ENCODE measurements at regions not wholly inside any gene's neighbourhood (a gene's known extent, or its start where the extent isn't known, plus 50 kb on each side); places are given as distances from the start of the nearest gene placed in this dataset.
"Not testable (repeated sequence)": the region's sequence is repeated elsewhere in the genome, so short reads cannot be mapped to it uniquely, and the experiment has no call there.

DNA sequence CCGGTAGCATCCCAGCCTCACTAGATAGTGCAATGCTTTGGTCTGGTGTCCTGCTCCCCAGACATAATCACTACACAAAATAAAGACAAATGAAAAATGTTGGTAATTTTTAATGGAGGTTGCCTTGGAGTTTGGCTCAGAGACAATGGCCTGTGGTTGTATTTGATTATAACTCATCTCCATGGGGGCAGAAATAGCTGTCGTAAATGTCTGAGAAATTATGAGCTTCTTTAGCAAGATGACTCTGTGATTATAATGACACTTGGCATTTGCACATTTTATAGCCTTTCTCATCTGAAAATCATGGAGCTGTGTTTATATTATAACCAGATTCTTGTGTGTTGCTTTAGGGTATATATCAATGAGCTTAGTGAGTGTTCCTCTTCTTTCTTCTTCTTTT, 1779.7 kb upstream of the CELF4 start:
- no peak overlapping the region for H3K4me3 Mint-ChIP-seq
- no peaks in the 10 kb centered on the region for H3K27me3 Mint-ChIP-seq
- H3K36me3 Mint-ChIP-seq (ENCODE audit: insufficient read depth), result no peaks in the 10 kb centered on the region
- no peak for ATAC-seq (replicated peaks)
- DNase-seq, result no peak
- no peaks in the 10 kb centered on the region for H3K4me1 Mint-ChIP-seq (ENCODE audit: low read depth in 2 of 2)
- peaks cover 12 to 17% of the 10 kb centered on the region in 2 donors for H3K9me3 Mint-ChIP-seq
- H3K27ac Mint-ChIP-seq, result no peak overlapping the region

DNA sequence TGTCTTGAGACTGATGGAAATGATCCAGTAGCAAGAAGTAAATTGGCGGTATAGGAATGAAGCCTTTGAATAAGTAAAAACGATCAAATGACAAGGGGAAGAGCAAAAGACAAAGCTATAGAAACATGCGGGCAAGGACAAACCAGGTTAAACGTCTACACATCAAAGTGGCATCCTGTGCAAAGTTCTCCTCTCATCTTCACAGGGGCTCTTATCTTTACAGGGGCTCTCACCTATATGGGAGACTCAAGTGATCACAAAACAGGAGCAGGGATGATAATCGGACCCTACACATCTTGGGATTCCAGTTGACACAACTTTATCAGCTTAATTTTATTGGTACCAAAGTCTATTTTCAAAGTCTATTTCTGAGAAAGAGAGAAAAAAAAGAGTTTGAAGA, 1778.9 kb upstream of the CELF4 start:
- H3K27me3 Mint-ChIP-seq, result no peaks in the 10 kb centered on the region
- ATAC-seq (replicated peaks), result no peak

DNA sequence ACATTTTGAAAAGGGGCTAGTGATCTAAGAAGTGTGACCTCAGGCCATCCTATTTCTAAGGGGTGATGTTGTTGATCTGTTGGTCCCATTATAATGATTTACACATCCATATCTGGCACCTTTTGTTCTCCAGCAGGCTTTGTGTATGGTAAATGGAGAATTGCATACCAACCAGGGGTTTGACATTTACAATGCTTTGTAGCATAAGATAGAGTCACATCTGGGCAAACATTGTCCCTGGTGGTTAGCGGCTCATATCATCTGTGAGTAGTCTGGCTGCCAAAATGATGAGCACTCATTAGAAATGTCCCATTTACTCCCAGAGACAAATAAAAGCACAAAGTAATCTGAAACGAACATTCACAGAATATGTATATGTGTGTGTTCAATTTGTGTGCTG, 1775.5 kb upstream of the CELF4 start:
- H3K9me3 Mint-ChIP-seq, result peaks cover 14 to 22% of the 10 kb centered on the region in 2 donors
- H3K4me3 Mint-ChIP-seq, result no peak overlapping the region
- ATAC-seq (replicated peaks) (no peak), DNase-seq (no peak)
- H3K4me1 Mint-ChIP-seq (ENCODE audit: low read depth in 2 of 2), result no peaks in the 10 kb centered on the region
- H3K27me3 Mint-ChIP-seq, result no peaks in the 10 kb centered on the region
- no peaks in the 10 kb centered on the region for H3K36me3 Mint-ChIP-seq (ENCODE audit: insufficient read depth)
- H3K27ac Mint-ChIP-seq, result no peak overlapping the region

More for the DNA sequence above, 1778.9 kb upstream of the CELF4 start:
- peaks cover 11 to 19% of the 10 kb centered on the region in 2 donors for H3K9me3 Mint-ChIP-seq
- H3K4me3 Mint-ChIP-seq, result no peak overlapping the region
- H3K36me3 Mint-ChIP-seq (ENCODE audit: insufficient read depth), result no peaks in the 10 kb centered on the region
- no peaks in the 10 kb centered on the region for H3K4me1 Mint-ChIP-seq (ENCODE audit: low read depth in 2 of 2)
- no peak overlapping the region for H3K27ac Mint-ChIP-seq
- no peak for DNase-seq

DNA sequence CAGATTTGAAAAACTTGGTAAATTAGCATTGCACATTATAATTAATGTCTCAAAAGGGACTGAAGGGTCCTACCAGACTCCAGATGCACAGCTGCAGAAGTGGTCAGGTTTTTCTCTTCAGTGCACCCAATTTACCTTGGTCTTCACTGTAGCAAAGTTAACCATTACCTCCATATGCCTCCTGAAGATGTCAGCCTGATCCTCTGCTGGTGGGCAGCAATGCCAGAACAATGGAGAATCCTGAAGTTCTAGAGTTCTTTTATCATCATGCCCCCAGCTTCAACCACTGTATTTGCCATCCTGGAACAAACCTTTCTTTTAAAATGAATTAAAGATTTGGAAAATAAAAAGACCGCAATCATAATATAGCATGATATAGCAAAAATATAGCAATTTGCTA, 1774.8 kb upstream of the CELF4 start:
- Mint-ChIP-seq H3K4me1 (ENCODE audit: low read depth in 2 of 2) (no peaks in the 10 kb centered on the region), H3K9me3 (peaks cover 17 to 27% of the 10 kb centered on the region in 2 donors), H3K36me3 (ENCODE audit: insufficient read depth) (no peaks in the 10 kb centered on the region), H3K27me3 (no peaks in the 10 kb centered on the region), H3K4me3 (no peak overlapping the region), H3K27ac (no peak overlapping the region)
- no peak for DNase-seq
- ATAC-seq (replicated peaks), result no peak

DNA sequence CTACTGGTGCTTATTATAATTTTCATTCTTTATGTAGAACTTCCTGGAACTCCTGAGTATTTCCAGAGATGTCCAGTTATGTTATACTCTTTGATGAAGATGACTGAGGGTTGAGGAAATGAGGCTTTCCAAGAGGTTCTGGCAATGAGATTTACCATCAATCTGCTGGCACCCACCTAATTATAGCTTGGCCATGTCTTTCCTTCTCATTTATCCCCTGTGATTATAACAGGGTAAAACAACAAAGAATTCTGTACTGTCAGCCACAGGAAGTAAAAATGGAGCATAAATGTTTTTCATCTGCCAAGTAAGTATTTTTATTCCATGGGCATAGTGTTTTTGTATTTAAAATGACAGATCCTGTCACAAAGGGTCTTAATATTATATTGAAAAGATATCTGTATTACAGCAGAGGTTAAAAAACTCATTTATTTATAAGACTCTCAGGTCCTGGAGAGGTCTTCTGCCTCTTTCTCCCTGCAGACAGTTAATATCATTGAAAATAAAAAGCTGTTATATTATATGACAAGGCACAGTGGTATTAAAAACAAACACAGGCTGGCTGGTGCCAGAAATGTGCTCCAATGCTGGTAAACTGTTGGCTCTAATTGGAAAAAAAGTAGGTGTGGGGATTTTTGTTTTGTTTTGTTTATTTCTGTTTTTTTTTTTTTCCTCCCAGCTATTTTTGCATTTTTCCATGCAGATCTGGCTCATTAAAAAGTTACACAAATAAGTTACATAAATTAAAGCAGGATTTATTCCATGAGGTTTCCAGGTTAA, 1764.1 kb upstream of the CELF4 start:
- peaks cover 0 to 4% of the 10 kb centered on the region in 2 donors for H3K9me3 Mint-ChIP-seq
- H3K27me3 Mint-ChIP-seq, result no peaks in the 10 kb centered on the region
- no peaks in the 10 kb centered on the region for H3K4me1 Mint-ChIP-seq (ENCODE audit: low read depth in 2 of 2)
- DNase-seq (no peak), ATAC-seq (replicated peaks) (no peak)
- H3K36me3 Mint-ChIP-seq (ENCODE audit: insufficient read depth), result no peaks in the 10 kb centered on the region
- H3K4me3 Mint-ChIP-seq, result no peak overlapping the region
- H3K27ac Mint-ChIP-seq, result no peak overlapping the region

DNA sequence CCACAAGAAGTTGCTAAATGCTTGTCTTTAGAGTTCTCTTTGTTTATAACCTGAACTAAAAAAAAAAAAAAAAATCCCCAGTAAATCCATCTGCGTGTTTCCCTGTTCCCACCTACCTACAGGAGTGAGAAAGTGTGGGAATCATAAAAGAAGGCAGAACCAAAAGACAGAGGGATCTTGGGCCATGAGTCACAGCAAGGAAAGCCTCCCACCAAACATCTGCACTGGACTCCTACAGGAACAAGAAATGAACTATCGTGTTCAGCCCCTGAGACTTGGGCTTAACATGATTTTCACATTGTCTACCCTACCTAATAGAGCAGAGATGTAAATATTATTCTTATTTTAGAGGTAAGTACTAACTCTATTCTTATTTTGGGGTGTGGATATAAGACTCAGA, 1761.2 kb upstream of the CELF4 start:
- Mint-ChIP-seq H3K4me1 (ENCODE audit: low read depth in 2 of 2) (no peaks in the 10 kb centered on the region), H3K4me3 (no peak overlapping the region), H3K27ac (no peak overlapping the region), H3K27me3 (no peaks in the 10 kb centered on the region), H3K36me3 (ENCODE audit: insufficient read depth) (no peaks in the 10 kb centered on the region), H3K9me3 (peaks cover 0 to 7% of the 10 kb centered on the region in 2 donors)
- DNase-seq, result no peak
- no peak for ATAC-seq (replicated peaks)

DNA sequence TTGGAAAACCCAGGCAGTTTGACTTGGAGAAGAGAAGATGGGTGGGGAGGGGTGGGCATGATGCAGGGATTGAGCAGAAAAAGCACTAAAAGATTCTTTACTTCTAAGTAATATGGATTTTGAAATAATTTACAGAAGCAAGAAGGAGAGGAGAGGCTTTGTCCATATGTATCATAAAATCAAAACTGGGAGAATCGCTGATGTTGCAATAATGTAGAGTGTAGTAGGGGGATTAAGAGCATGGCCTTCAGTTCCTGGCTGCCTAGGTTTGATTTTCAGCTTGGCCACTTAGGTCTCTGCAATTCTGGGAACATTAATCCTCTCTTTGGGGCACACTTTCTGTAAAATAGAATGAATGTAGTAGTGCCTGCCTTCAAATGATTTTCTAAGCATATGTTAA, 1760.4 kb upstream of the CELF4 start:
- Mint-ChIP-seq H3K27me3 (no peaks in the 10 kb centered on the region), H3K4me3 (no peak overlapping the region), H3K27ac (no peak overlapping the region), H3K36me3 (ENCODE audit: insufficient read depth) (no peaks in the 10 kb centered on the region), H3K4me1 (ENCODE audit: low read depth in 2 of 2) (no peaks in the 10 kb centered on the region), H3K9me3 (peaks cover 0 to 7% of the 10 kb centered on the region in 2 donors)
- ATAC-seq (replicated peaks) (no peak), DNase-seq (no peak)

DNA sequence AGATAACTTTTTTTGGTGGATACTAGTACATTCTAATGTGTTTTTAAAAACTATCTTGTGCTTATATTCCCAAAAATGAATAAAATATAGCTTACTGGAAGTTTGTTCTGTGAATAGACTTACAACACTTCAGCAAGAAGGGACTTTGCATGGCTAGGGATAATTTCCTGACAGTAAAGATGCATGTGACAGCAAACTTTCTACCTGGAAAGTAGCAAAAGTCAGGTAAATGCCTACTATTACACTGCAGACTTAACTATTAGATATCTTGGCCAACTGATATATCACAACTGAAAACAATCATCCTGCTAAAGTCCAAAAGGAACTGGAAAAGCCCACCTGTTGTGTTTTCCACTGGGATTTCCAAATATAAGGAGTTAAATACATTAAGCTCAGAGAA, 1753.5 kb upstream of the CELF4 start:
- Mint-ChIP-seq H3K4me1 (ENCODE audit: low read depth in 2 of 2) (no peaks in the 10 kb centered on the region), H3K27ac (no peak overlapping the region), H3K27me3 (no peaks in the 10 kb centered on the region), H3K4me3 (no peak overlapping the region), H3K36me3 (ENCODE audit: insufficient read depth) (no peaks in the 10 kb centered on the region), H3K9me3 (peaks cover 4 to 15% of the 10 kb centered on the region in 2 donors)
- DNase-seq (no peak), ATAC-seq (replicated peaks) (no peak)

DNA sequence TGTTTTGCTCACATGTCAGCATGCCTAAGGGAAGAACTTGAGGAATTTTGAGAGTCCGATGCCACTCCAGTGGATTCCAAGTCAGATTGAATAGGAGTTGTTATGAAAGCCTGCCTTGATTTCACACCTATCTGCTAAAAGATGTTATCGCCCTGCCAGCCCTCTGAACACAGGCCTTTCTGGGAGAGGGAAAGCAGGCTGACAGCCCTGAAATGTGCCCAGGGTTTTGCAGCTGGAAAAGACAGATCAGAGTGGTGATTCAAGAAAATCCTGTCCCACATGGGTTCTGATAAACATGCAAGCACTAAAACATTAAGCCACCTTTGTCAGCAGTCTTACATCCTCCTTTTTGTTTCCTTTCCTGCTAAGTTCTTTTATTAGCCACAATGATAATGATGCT, 1752.9 kb upstream of the CELF4 start:
- H3K9me3 Mint-ChIP-seq, result peaks cover 11 to 14% of the 10 kb centered on the region in 2 donors
- no peaks in the 10 kb centered on the region for H3K27me3 Mint-ChIP-seq
- no peaks in the 10 kb centered on the region for H3K36me3 Mint-ChIP-seq (ENCODE audit: insufficient read depth)
- no peak overlapping the region for H3K4me3 Mint-ChIP-seq
- H3K27ac Mint-ChIP-seq, result no peak overlapping the region
- DNase-seq (no peak), ATAC-seq (replicated peaks) (no peak)
- no peaks in the 10 kb centered on the region for H3K4me1 Mint-ChIP-seq (ENCODE audit: low read depth in 2 of 2)

DNA sequence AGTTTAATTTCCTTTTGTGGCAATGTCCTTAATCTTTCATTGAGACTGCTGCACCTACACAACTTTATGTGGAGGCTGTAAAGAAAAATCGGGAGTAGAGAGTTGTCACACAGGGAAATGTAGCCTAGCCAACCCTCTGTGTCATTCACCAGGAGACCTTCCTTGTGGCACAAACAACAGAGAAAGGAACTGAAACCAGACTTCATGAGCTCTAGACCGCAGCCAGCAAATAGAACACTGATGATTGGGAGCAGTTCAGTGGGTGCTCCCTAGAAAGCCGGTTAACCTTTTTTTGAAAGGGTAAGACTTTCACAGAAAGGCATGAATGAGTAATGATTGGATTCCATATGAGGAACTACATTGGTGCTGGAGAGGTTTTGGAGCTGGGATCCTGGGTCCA, 1752.4 kb upstream of the CELF4 start:
- no peak overlapping the region for H3K27ac Mint-ChIP-seq

DNA sequence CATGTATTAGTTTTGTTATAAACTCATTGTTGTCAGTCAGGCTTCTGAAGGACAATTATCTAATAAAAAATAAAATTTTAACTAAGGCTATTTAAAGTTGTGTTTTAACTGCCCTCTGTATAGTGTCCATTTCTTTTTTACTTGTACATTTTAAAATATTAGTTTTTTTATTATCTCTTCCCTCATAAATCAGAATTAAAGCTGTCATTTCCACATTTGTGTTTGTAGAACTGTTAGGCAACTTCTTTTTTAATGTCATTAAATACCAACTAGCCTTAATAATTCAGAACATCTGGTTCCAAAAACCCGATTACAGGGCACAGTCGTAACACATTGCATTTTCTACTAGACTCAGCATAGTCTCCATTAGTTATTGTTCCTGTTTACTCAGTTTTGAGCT, 1749.0 kb upstream of the CELF4 start:
- Mint-ChIP-seq H3K27me3 (no peaks in the 10 kb centered on the region), H3K36me3 (ENCODE audit: insufficient read depth) (no peaks in the 10 kb centered on the region), H3K4me3 (no peak overlapping the region), H3K4me1 (ENCODE audit: low read depth in 2 of 2) (no peaks in the 10 kb centered on the region), H3K9me3 (peaks cover 8 to 9% of the 10 kb centered on the region in 2 donors), H3K27ac (no peak overlapping the region)
- no peak for ATAC-seq (replicated peaks)
- no peak for DNase-seq

More for the DNA sequence above, 1752.4 kb upstream of the CELF4 start:
- DNase-seq (no peak), ATAC-seq (replicated peaks) (no peak)
- no peaks in the 10 kb centered on the region for H3K27me3 Mint-ChIP-seq
- no peaks in the 10 kb centered on the region for H3K4me1 Mint-ChIP-seq (ENCODE audit: low read depth in 2 of 2)
- H3K4me3 Mint-ChIP-seq, result no peak overlapping the region
- H3K36me3 Mint-ChIP-seq (ENCODE audit: insufficient read depth), result no peaks in the 10 kb centered on the region
- peaks cover 10 to 13% of the 10 kb centered on the region in 2 donors for H3K9me3 Mint-ChIP-seq

DNA sequence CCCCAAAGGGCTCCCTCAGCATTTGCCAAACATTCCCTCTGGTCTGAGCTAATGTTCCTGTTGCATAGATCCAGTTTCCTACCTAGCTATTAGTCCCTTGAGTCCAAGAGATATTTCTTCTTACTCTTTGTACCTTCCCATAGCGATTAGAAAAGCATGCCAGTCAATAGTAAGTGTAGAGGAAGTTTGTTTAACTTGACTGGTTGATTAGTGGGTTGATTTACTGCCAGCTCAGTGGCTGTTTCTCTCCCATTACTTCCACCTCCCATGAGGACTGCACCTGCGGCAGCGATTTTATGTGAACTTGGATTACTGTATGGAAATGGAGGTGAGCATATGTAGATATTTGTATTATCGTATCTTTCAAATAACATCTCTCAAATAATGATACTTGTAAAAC, 1748.4 kb upstream of the CELF4 start:
- no peak overlapping the region for H3K4me3 Mint-ChIP-seq
- H3K9me3 Mint-ChIP-seq, result peaks cover 8 to 9% of the 10 kb centered on the region in 2 donors
- no peaks in the 10 kb centered on the region for H3K4me1 Mint-ChIP-seq (ENCODE audit: low read depth in 2 of 2)
- DNase-seq (no peak), ATAC-seq (replicated peaks) (no peak)
- H3K27ac Mint-ChIP-seq, result no peak overlapping the region
- no peaks in the 10 kb centered on the region for H3K27me3 Mint-ChIP-seq
- no peaks in the 10 kb centered on the region for H3K36me3 Mint-ChIP-seq (ENCODE audit: insufficient read depth)

DNA sequence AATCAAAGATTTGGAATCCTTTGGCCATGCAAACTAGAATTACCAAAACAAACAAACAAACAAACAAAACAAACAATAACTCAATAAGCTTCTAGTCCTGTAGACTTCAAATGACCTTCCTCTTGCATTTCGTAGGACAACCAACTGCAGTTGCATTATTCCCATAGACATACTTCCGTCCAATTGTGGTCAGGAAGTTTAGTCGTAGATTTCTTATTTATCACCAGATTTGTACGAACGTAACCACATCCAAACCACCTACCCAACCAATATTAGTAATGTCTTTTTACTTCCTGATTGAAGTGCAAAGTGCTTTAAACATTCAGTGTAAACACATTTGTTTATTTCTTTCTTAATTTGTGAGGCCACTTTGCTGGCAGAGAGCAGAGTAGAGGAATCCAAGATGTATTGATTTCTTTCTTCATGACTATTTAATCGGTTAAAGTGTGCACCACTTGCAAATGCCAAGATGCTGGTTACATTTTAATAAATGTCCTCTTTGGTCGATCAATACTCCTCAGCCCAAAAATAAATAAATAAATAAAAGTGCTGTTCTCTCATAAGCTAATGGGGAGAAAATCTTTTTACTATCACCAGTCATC, 1745.6 kb upstream of the CELF4 start:
- ATAC-seq (replicated peaks) (no peak), DNase-seq (no peak)
- Mint-ChIP-seq H3K4me1 (ENCODE audit: low read depth in 2 of 2) (no peaks in the 10 kb centered on the region), H3K27me3 (no peaks in the 10 kb centered on the region), H3K36me3 (ENCODE audit: insufficient read depth) (peaks cover 3% of the 10 kb centered on the region), H3K4me3 (no peak overlapping the region), H3K27ac (no peak overlapping the region), H3K9me3 (peaks cover 9 to 18% of the 10 kb centered on the region in 2 donors)

DNA sequence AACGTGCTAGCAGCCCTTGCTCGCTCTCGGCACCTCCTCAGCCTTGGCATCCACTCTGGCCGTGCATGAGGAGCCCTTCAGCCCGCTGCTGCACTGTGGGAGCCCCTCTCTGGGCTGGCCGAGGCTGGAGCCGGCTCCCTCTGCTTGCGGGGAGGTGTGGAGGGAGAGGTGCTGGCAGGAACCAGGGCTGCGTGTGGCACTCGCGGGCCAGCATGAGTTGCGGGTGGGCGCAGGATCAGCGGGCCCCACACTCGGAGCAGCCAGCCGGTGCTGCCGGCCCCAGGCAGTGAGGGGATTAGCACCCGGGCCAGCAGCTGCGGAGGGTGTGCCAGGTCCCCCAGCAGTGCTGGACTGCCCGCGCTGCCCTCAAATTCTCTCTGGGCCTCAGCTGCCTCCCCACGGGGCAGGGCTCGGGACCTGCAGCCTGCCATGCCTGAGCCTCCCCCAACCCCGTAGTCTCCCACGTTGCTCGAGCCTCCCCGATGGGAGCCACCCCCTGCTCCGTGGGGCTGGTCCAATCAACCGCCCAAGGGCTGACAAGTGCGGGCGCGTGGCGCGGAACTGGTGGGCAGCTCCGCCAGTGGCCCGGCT, 1743.4 kb upstream of the CELF4 start:
- DNase-seq; H3K27me3 Mint-ChIP-seq; ATAC-seq (replicated peaks); H3K4me1 Mint-ChIP-seq (ENCODE audit: low read depth in 2 of 2); H3K36me3 Mint-ChIP-seq (ENCODE audit: insufficient read depth); H3K4me3 Mint-ChIP-seq; H3K27ac Mint-ChIP-seq: not testable (repeated sequence)
- peaks cover 10% of the 10 kb centered on the region in 2 donors for H3K9me3 Mint-ChIP-seq
